ENCODE measurements at regions not wholly inside any gene's neighbourhood (a gene's known extent, or its start where the extent isn't known, plus 50 kb on each side); places are given as distances from the start of the nearest gene placed in this dataset.
A peak's percentile ranks its signal among the peaks of the same experiment; 100 is the strongest.

- intact Hi-C loops (cut with micrococcal nuclease; ENCODE audit: unreplicated experiment) = no loop called here
- H3K4me1 Mint-ChIP-seq (ENCODE audit: low read depth, unreplicated experiment) = peaks cover 14% of the 10 kb centered on the region
- H3K4me3 Mint-ChIP-seq (ENCODE audit: low read depth, unreplicated experiment) = no peak overlapping the region
- CTCF ChIA-PET = interaction anchor here (0.8 to 1.4 kb wide), 2 partner anchors 10 to 116 kb away, joined by 3 to 7 read pairs; no protein-coding TSS in a partner anchor
- H3K27ac Mint-ChIP-seq (ENCODE audit: unreplicated experiment) = no peak overlapping the region
- no TSS peak for BruUV-seq (replicated peaks)
- DNase-seq = peak; percentile 28
- no peak for TF ChIP-seq CTCF (IDR thresholded peaks at IDR 0.05; ENCODE audit: unreplicated experiment)
- H3K27me3 Mint-ChIP-seq (ENCODE audit: unreplicated experiment) = peaks cover 31% of the 10 kb centered on the region
- no peaks in the 10 kb centered on the region for H3K36me3 Mint-ChIP-seq (ENCODE audit: insufficient read depth, unreplicated experiment)
- H3K9me3 Mint-ChIP-seq (ENCODE audit: low read depth, unreplicated experiment) = peaks cover 3% of the 10 kb centered on the region
These were observed 137.3 kb downstream of the NAV1 start for GRCh38 chr1:201676197-201676596.

- DNase-seq = no peak
- Mint-ChIP-seq H3K27ac (ENCODE audit: unreplicated experiment) (no peak overlapping the region), H3K36me3 (ENCODE audit: insufficient read depth, unreplicated experiment) (no peaks in the 10 kb centered on the region), H3K9me3 (ENCODE audit: low read depth, unreplicated experiment) (peaks cover 3% of the 10 kb centered on the region), H3K4me1 (ENCODE audit: low read depth, unreplicated experiment) (peaks cover 14% of the 10 kb centered on the region), H3K4me3 (ENCODE audit: low read depth, unreplicated experiment) (no peak overlapping the region), H3K27me3 (ENCODE audit: unreplicated experiment) (peaks cover 36% of the 10 kb centered on the region)
- CTCF ChIA-PET = interaction anchor here (0.8 to 1.4 kb wide), 2 partner anchors 10 to 117 kb away, joined by 3 to 7 read pairs; no protein-coding TSS in a partner anchor
- no peak for TF ChIP-seq CTCF (IDR thresholded peaks at IDR 0.05; ENCODE audit: unreplicated experiment)
- no TSS peak for BruUV-seq (replicated peaks)
- intact Hi-C loops (cut with micrococcal nuclease; ENCODE audit: unreplicated experiment) = no loop called here
These were observed 137.7 kb downstream of the NAV1 start for GRCh38 chr1:201676641-201677040.

- Mint-ChIP-seq H3K36me3 (ENCODE audit: insufficient read depth, unreplicated experiment) (no peaks in the 10 kb centered on the region), H3K27ac (ENCODE audit: unreplicated experiment) (no peak overlapping the region), H3K4me1 (ENCODE audit: low read depth, unreplicated experiment) (peaks cover 14% of the 10 kb centered on the region), H3K27me3 (ENCODE audit: unreplicated experiment) (peaks cover 36% of the 10 kb centered on the region), H3K9me3 (ENCODE audit: low read depth, unreplicated experiment) (peaks cover 3% of the 10 kb centered on the region), H3K4me3 (ENCODE audit: low read depth, unreplicated experiment) (no peak overlapping the region)
- CTCF ChIA-PET = no interaction called here
- BruUV-seq (replicated peaks) = no TSS peak
- TF ChIP-seq CTCF (IDR thresholded peaks at IDR 0.05; ENCODE audit: unreplicated experiment) = no peak
- intact Hi-C loops (cut with micrococcal nuclease; ENCODE audit: unreplicated experiment) = no loop called here
- DNase-seq = no peak
These were observed 139.6 kb downstream of the NAV1 start for GRCh38 chr1:201678264-201679101.

- intact Hi-C loops (cut with micrococcal nuclease; ENCODE audit: unreplicated experiment) = no loop called here
- no peak overlapping the region for H3K4me3 Mint-ChIP-seq (ENCODE audit: low read depth, unreplicated experiment)
- no TSS peak for BruUV-seq (replicated peaks)
- H3K4me1 Mint-ChIP-seq (ENCODE audit: low read depth, unreplicated experiment) = peaks cover 12% of the 10 kb centered on the region
- H3K36me3 Mint-ChIP-seq (ENCODE audit: insufficient read depth, unreplicated experiment) = no peaks in the 10 kb centered on the region
- no peak for DNase-seq
- no peak for TF ChIP-seq CTCF (IDR thresholded peaks at IDR 0.05; ENCODE audit: unreplicated experiment)
- no peak overlapping the region for H3K27ac Mint-ChIP-seq (ENCODE audit: unreplicated experiment)
- peaks cover 3% of the 10 kb centered on the region for H3K9me3 Mint-ChIP-seq (ENCODE audit: low read depth, unreplicated experiment)
- peaks cover 36% of the 10 kb centered on the region for H3K27me3 Mint-ChIP-seq (ENCODE audit: unreplicated experiment)
- CTCF ChIA-PET = no interaction called here
These were observed 142.4 kb downstream of the NAV1 start for GRCh38 chr1:201681375-201681774.
